ENCODE measurements at regions not wholly inside any gene's neighbourhood (a gene's known extent, or its start where the extent isn't known, plus 50 kb on each side); places are given as distances from the start of the nearest gene placed in this dataset.

DNA sequence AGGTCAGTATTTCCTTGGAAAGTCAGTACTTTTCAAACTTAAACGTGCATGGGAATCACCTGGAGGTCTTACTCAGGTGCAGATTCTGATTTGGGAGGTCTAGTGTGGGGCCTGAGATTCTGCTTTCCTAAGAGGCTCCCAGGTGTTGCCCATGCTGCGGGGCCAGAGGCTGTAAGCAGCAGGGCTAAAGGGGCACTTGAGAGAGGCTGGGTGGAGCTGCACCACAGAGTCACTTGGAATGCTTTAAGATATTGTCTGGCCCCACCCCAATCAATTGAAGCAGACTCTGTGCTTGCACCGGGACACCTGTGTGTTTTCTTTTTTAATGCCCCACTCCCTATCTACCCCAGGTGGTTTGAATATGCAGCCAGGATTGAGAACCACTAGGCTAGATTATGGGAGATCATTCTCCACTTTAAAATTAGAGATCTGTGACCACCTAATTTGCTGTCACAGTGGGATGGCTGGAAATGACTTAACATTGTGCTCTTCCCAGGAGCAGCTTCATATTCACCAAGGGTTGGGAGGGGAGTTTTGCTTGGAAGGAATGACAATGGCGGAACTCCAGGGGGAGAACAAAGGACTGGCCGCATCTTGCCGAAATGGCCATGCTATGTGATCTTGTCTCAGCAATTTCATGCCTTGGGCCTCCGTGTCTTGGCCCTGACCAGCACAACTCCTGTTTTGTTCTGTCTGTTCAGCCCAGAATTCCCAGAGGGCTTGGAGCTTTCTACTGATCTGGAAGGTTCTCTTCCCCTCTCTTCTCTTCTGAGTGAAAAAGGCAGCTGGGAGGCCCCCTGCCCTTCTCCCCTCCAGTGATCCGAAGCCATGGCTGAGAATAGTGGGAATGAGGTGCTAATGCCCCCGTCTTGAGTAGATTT is 80.2 kb downstream of the FAM241B start:
- Mint-ChIP-seq H3K27ac (no peak overlapping the region), H3K27me3 (peaks cover 26% of the 10 kb centered on the region), H3K4me3 (no peak overlapping the region), H3K4me1 (no peaks in the 10 kb centered on the region), H3K9me3 (ENCODE audit: insufficient read depth) (no peaks in the 10 kb centered on the region)
- ChIA-PET POLR2A (no interaction called here), CTCF (no interaction called here)
- intact Hi-C loops (cut with micrococcal nuclease), result no loop called here
- no peak overlapping the region for H3K4me3 ChIP-seq (ENCODE audit: control extremely low read depth in 1 of 5, extremely low read depth in 1 of 5, insufficient read depth in 1 of 5, low read depth in 2 of 5, low read length in 4 of 5)
- no peak overlapping the region for H2AFZ ChIP-seq (ENCODE audit: insufficient read depth, low read depth, low read length, poor library complexity, severe bottlenecking)
- H3K79me2 ChIP-seq (ENCODE audit: control insufficient read depth, insufficient read depth, low read length), result no peaks in the 10 kb centered on the region
- H3K4me2 ChIP-seq (replicated peaks; ENCODE audit: low read depth, low read length, poor library complexity, severe bottlenecking), result no peak overlapping the region
- H3K4me1 ChIP-seq (ENCODE audit: control insufficient read depth in 2 of 2, insufficient read depth in 2 of 2, low read length in 2 of 2), result no peaks in the 10 kb centered on the region
- TF ChIP-seq, protein P1, sequence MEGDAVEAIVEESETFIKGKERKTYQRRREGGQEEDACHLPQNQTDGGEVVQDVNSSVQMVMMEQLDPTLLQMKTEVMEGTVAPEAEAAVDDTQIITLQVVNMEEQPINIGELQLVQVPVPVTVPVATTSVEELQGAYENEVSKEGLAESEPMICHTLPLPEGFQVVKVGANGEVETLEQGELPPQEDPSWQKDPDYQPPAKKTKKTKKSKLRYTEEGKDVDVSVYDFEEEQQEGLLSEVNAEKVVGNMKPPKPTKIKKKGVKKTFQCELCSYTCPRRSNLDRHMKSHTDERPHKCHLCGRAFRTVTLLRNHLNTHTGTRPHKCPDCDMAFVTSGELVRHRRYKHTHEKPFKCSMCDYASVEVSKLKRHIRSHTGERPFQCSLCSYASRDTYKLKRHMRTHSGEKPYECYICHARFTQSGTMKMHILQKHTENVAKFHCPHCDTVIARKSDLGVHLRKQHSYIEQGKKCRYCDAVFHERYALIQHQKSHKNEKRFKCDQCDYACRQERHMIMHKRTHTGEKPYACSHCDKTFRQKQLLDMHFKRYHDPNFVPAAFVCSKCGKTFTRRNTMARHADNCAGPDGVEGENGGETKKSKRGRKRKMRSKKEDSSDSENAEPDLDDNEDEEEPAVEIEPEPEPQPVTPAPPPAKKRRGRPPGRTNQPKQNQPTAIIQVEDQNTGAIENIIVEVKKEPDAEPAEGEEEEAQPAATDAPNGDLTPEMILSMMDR (IDR thresholded peaks at IDR 0.05), result no peak
- TF ChIP-seq EZH2 (IDR thresholded peaks at IDR 0.05; ENCODE audit: borderline replicate concordance, insufficient read depth, low read depth, low read length, poor library complexity, severe bottlenecking), result no peak
- no peaks in the 10 kb centered on the region for H4K20me1 ChIP-seq (ENCODE audit: control insufficient read depth, insufficient read depth, low read length, poor library complexity, severe bottlenecking)
- H3K9ac ChIP-seq (ENCODE audit: low read length), result no peak overlapping the region
- no peaks in the 10 kb centered on the region for H3K36me3 ChIP-seq (replicated peaks in 1 of 2; ENCODE audit: control extremely low read depth in 1 of 2, control insufficient read depth in 1 of 2, extremely low read depth in 1 of 2, insufficient read depth in 2 of 2, low read length in 1 of 2)
- no peak for ATAC-seq (ENCODE audit: low read depth)
- H3K27me3 ChIP-seq (replicated peaks in 1 of 4; ENCODE audit: control extremely low read depth in 1 of 4, control insufficient read depth in 3 of 4, insufficient read depth in 4 of 4, low read length in 3 of 4), result peaks cover 0 to 13% (median 0%) of the 10 kb centered on the region in 4 experiments
- H3K27ac ChIP-seq (ENCODE audit: low read length in 2 of 2), result no peak overlapping the region
- no peak for DNase-seq
- WGBS (ENCODE audit: insufficient coverage), result 93% methylated on average over 7 of the region's 9 CpGs
- H3K9me3 ChIP-seq (ENCODE audit: control extremely low read depth in 1 of 3, control insufficient read depth in 2 of 3, insufficient read depth in 1 of 3, low read length in 2 of 3), result no peaks in the 10 kb centered on the region

DNA sequence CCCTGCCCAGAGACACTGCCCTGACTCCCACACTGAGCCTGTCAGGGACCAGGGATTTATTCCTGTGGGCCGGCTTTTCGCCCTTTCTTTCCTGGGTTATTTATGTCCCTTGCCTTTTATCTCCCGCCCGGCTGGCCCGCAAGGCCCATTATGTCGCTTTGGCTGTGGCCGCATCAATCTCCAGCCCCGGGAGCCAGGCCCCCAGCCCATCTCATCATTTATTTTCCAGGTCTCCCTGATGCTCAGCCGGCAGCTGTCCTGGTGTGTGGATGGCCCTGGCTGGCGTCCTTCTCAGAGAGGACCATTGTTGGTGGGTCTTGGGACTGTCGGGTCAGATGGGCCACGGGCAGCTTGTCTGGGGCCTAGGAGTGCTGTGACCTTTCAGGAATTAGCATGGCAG is 82.3 kb downstream of the FAM241B start:
- intact Hi-C loops (cut with micrococcal nuclease), result no loop called here
- DNase-seq (no peak), ATAC-seq (ENCODE audit: low read depth) (no peak)
- Histone ChIP-seq H4K20me1 (ENCODE audit: control insufficient read depth, insufficient read depth, low read length, poor library complexity, severe bottlenecking) (no peaks in the 10 kb centered on the region), H3K79me2 (ENCODE audit: control insufficient read depth, insufficient read depth, low read length) (no peaks in the 10 kb centered on the region), H2AFZ (ENCODE audit: insufficient read depth, low read depth, low read length, poor library complexity, severe bottlenecking) (no peak overlapping the region), H3K4me3 (ENCODE audit: control extremely low read depth in 1 of 5, extremely low read depth in 1 of 5, insufficient read depth in 1 of 5, low read depth in 2 of 5, low read length in 4 of 5) (no peak overlapping the region), H3K9ac (ENCODE audit: low read length) (no peak overlapping the region), H3K4me1 (ENCODE audit: control insufficient read depth in 2 of 2, insufficient read depth in 2 of 2, low read length in 2 of 2) (no peaks in the 10 kb centered on the region), H3K36me3 (replicated peaks in 1 of 2; ENCODE audit: control extremely low read depth in 1 of 2, control insufficient read depth in 1 of 2, extremely low read depth in 1 of 2, insufficient read depth in 2 of 2, low read length in 1 of 2) (no peaks in the 10 kb centered on the region), H3K9me3 (ENCODE audit: control extremely low read depth in 1 of 3, control insufficient read depth in 2 of 3, insufficient read depth in 1 of 3, low read length in 2 of 3) (no peaks in the 10 kb centered on the region), H3K27ac (ENCODE audit: low read length in 2 of 2) (no peak overlapping the region), H3K4me2 (replicated peaks; ENCODE audit: low read depth, low read length, poor library complexity, severe bottlenecking) (no peak overlapping the region), H3K27me3 (replicated peaks in 1 of 4; ENCODE audit: control extremely low read depth in 1 of 4, control insufficient read depth in 3 of 4, insufficient read depth in 4 of 4, low read length in 3 of 4) (peaks cover 0 to 11% (median 0%) of the 10 kb centered on the region in 4 experiments)
- no peaks in the 10 kb centered on the region for H3K9me3 Mint-ChIP-seq (ENCODE audit: insufficient read depth)
- peaks cover 30% of the 10 kb centered on the region for H3K27me3 Mint-ChIP-seq
- CTCF ChIA-PET, result no interaction called here
- H3K27ac Mint-ChIP-seq, result no peak overlapping the region
- 92% methylated on average over 9 of the region's 12 CpGs for WGBS (ENCODE audit: insufficient coverage)
- no peaks in the 10 kb centered on the region for H3K4me1 Mint-ChIP-seq
- POLR2A ChIA-PET, result no interaction called here
- H3K4me3 Mint-ChIP-seq, result no peak overlapping the region
- no peak for TF ChIP-seq EZH2 (IDR thresholded peaks at IDR 0.05; ENCODE audit: borderline replicate concordance, insufficient read depth, low read depth, low read length, poor library complexity, severe bottlenecking)
- TF ChIP-seq, protein P1 (IDR thresholded peaks at IDR 0.05), result no peak
